ENCODE measurements at regions not wholly inside any gene's neighbourhood (a gene's known extent, or its start where the extent isn't known, plus 50 kb on each side); places are given as distances from the start of the nearest gene placed in this dataset.
"Not testable (repeated sequence)": the region's sequence is repeated elsewhere in the genome, so short reads cannot be mapped to it uniquely, and the experiment has no call there.

- not testable (repeated sequence) for DNase-seq (ENCODE audit: low read depth); H3K4me3 ChIP-seq (replicated peaks; ENCODE audit: low read depth, low read length)
Measured at GRCh38 chr7:35152059-35152458, 101.8 kb downstream of the TBX20 start.

GRCh38 chr7:35148030-35148429 lies 105.9 kb downstream of the TBX20 start:
- not testable (repeated sequence) for DNase-seq (ENCODE audit: low read depth); H3K4me3 ChIP-seq (replicated peaks; ENCODE audit: low read depth, low read length)

- not testable (repeated sequence) for H3K4me3 ChIP-seq (replicated peaks; ENCODE audit: low read depth, low read length); DNase-seq (ENCODE audit: low read depth)
Measured at GRCh38 chr7:35142125-35142524, 104.8 kb upstream of the DPY19L1 start.

GRCh38 chr7:35139281-35139680 lies 102.0 kb upstream of the DPY19L1 start:
- H3K4me3 ChIP-seq (replicated peaks; ENCODE audit: low read depth, low read length); DNase-seq (ENCODE audit: low read depth): not testable (repeated sequence)

- DNase-seq (ENCODE audit: low read depth); H3K4me3 ChIP-seq (replicated peaks; ENCODE audit: low read depth, low read length): not testable (repeated sequence)
Measured at GRCh38 chr7:35133465-35133864, 96.2 kb upstream of the DPY19L1 start.

GRCh38 chr7:35133011-35133410 lies 95.7 kb upstream of the DPY19L1 start:
- DNase-seq (ENCODE audit: low read depth); H3K4me3 ChIP-seq (replicated peaks; ENCODE audit: low read depth, low read length): not testable (repeated sequence)

- DNase-seq (ENCODE audit: low read depth): not testable (repeated sequence)
Measured at GRCh38 chr7:35128662-35129061, 91.4 kb upstream of the DPY19L1 start.

GRCh38 chr7:35118526-35118925 lies 81.2 kb upstream of the DPY19L1 start:
- peak; percentile 2 for DNase-seq (ENCODE audit: low read depth)

More at GRCh38 chr7:35128662-35129061, 91.4 kb upstream of the DPY19L1 start:
- not testable (repeated sequence) for H3K4me3 ChIP-seq (replicated peaks; ENCODE audit: low read depth, low read length)

GRCh38 chr7:35106667-35107066 lies 69.4 kb upstream of the DPY19L1 start:
- not testable (repeated sequence) for H3K4me3 ChIP-seq (replicated peaks; ENCODE audit: low read depth, low read length)
- DNase-seq (ENCODE audit: low read depth): peak; percentile 35

More at GRCh38 chr7:35118526-35118925, 81.2 kb upstream of the DPY19L1 start:
- not testable (repeated sequence) for H3K4me3 ChIP-seq (replicated peaks; ENCODE audit: low read depth, low read length)

- DNase-seq (ENCODE audit: low read depth); H3K4me3 ChIP-seq (replicated peaks; ENCODE audit: low read depth, low read length): not testable (repeated sequence)
Measured at GRCh38 chr7:35105511-35105910, 68.2 kb upstream of the DPY19L1 start.

GRCh38 chr7:35102845-35103244 lies 65.6 kb upstream of the DPY19L1 start:
- not testable (repeated sequence) for H3K4me3 ChIP-seq (replicated peaks; ENCODE audit: low read depth, low read length); DNase-seq (ENCODE audit: low read depth)

GRCh38 chr7:35092961-35093360 lies 55.7 kb upstream of the DPY19L1 start:
- not testable (repeated sequence) for H3K4me3 ChIP-seq (replicated peaks; ENCODE audit: low read depth, low read length); DNase-seq (ENCODE audit: low read depth)

All from fibroblast of pulmonary artery (primary cell).